ENCODE measurements at regions not wholly inside any gene's neighbourhood (a gene's known extent, or its start where the extent isn't known, plus 50 kb on each side); places are given as distances from the start of the nearest gene placed in this dataset.

GRCh38 chr1:163427279-163427678 is 105.5 kb downstream of the NUF2 start:
- TF ChIP-seq ZNF592 (IDR thresholded peaks at IDR 0.05): no peak
- no peak for TF ChIP-seq ELF4 (CRISPR knock-in tag; IDR thresholded peaks at IDR 0.05)
- no peak for TF ChIP-seq POLR2A (conservative IDR thresholded peaks at IDR 0.05)
- TF ChIP-seq U2AF2 (optimal IDR thresholded peaks at IDR 0.05; ENCODE audit: low read depth, low read length): no peak
- no peak for TF ChIP-seq MEF2A (IDR thresholded peaks at IDR 0.05; ENCODE audit: control insufficient read depth, low read depth, low read length)
- no peak for TF ChIP-seq THAP7 (CRISPR knock-in tag; IDR thresholded peaks at IDR 0.05)
- no peak for TF ChIP-seq JUN (IDR thresholded peaks at IDR 0.05; ENCODE audit: borderline replicate concordance, low read depth, low read length)
- no peak for TF ChIP-seq JUN (CRISPR knock-in tag; IDR thresholded peaks at IDR 0.05; ENCODE audit: borderline replicate concordance)
- no peak for TF ChIP-seq CREM (IDR thresholded peaks at IDR 0.05; ENCODE audit: low read depth)

Measured in K562 (cell line).